ENCODE measurements at regions not wholly inside any gene's neighbourhood (a gene's known extent, or its start where the extent isn't known, plus 50 kb on each side); places are given as distances from the start of the nearest gene placed in this dataset.

DNA sequence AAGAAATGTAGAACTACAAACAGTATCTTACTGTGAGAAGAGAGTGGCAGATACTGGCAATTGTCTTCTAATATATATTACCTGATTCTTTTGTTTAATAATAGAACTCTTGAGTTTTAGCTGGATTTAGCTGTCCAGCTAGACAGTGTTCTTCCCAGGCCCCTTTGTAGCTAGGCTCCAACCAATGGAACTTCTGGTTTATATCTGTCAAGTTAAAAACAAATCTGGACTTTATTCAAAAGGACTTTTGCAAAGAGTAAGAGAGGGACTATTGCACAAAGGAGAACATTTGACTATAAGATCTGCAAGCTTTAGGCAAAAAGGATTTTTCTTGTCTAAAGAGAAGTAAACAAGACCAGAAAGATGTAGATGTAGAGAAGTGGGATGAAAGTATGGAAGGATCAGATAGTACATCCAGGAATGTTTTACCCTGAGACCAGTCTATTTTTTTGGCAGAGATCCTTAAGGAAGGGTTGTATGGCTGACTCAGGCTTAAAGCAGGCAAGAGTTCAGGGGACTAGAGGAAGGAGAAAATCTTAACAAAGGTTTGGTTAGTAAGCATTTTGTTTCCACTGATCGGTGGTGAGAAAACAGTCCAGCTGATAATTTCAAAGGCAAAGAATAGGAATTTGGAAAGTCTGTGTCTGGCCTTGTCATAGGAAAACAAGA is 111.1 kb upstream of the PLEKHA5 start:
- H3F3A ChIP-seq (ENCODE audit: insufficient read depth) = no peaks in the 10 kb centered on the region
- H3K9me3 ChIP-seq (ENCODE audit: insufficient read depth, low read length) = no peaks in the 10 kb centered on the region
- no peaks in the 10 kb centered on the region for H3K36me3 ChIP-seq (ENCODE audit: low read length)
- no peaks in the 10 kb centered on the region for H4K20me1 ChIP-seq (ENCODE audit: low read depth, low read length)
- no peaks in the 10 kb centered on the region for H3K27me3 ChIP-seq (ENCODE audit: low read length)
- no peak overlapping the region for H3K4me2 ChIP-seq (ENCODE audit: low read depth, low read length, poor library complexity, severe bottlenecking)
- H3K27ac ChIP-seq (ENCODE audit: low read depth, low read length) = no peak overlapping the region
- TF ChIP-seq, protein P1, sequence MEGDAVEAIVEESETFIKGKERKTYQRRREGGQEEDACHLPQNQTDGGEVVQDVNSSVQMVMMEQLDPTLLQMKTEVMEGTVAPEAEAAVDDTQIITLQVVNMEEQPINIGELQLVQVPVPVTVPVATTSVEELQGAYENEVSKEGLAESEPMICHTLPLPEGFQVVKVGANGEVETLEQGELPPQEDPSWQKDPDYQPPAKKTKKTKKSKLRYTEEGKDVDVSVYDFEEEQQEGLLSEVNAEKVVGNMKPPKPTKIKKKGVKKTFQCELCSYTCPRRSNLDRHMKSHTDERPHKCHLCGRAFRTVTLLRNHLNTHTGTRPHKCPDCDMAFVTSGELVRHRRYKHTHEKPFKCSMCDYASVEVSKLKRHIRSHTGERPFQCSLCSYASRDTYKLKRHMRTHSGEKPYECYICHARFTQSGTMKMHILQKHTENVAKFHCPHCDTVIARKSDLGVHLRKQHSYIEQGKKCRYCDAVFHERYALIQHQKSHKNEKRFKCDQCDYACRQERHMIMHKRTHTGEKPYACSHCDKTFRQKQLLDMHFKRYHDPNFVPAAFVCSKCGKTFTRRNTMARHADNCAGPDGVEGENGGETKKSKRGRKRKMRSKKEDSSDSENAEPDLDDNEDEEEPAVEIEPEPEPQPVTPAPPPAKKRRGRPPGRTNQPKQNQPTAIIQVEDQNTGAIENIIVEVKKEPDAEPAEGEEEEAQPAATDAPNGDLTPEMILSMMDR (IDR thresholded peaks at IDR 0.05; ENCODE audit: insufficient read depth, low read length, poor library complexity, severe bottlenecking) = no peak
- no peak for TF ChIP-seq EZH2phosphoT487 (conservative IDR thresholded peaks at IDR 0.05; ENCODE audit: low read length)
- no peaks in the 10 kb centered on the region for H3K9me2 ChIP-seq (replicated peaks; ENCODE audit: insufficient read depth, low read length)
- no peaks in the 10 kb centered on the region for H3K79me2 ChIP-seq (ENCODE audit: insufficient read depth, low read length)
- H3K4me3 ChIP-seq (ENCODE audit: insufficient read depth, low read length, poor library complexity, severe bottlenecking) = no peak overlapping the region
- H2AFZ ChIP-seq (ENCODE audit: low read depth, low read length, severe bottlenecking) = no peak overlapping the region
- H3K9ac ChIP-seq (ENCODE audit: low read length) = no peak overlapping the region

DNA sequence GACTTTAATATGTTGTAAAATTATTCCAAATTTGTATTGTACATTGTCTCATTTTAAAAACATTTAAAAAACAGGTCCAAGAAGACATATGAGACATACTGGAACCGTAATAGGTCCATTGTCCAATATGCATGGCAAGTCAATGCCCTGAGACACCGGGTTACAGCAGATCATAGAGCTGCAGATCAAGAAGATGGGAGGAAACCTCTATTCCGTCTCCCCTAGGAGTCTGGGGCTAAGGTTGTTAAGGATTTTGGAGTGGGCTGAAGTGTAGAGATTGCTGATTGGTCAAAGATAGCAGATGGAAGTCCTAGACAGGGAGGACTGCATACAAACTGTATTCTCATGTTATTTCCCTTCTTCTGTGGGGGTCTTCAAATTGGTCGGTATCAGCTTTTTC is 108.3 kb upstream of the PLEKHA5 start:
- Histone ChIP-seq H3K4me2 (ENCODE audit: low read depth, low read length, poor library complexity, severe bottlenecking) (no peak overlapping the region), H3K4me3 (ENCODE audit: insufficient read depth, low read length, poor library complexity, severe bottlenecking) (no peak overlapping the region), H3K9me2 (replicated peaks; ENCODE audit: insufficient read depth, low read length) (no peaks in the 10 kb centered on the region), H3K9me3 (ENCODE audit: insufficient read depth, low read length) (no peaks in the 10 kb centered on the region), H3K27me3 (ENCODE audit: low read length) (no peaks in the 10 kb centered on the region), H3K27ac (ENCODE audit: low read depth, low read length) (no peak overlapping the region), H3K9ac (ENCODE audit: low read length) (no peak overlapping the region), H4K20me1 (ENCODE audit: low read depth, low read length) (no peaks in the 10 kb centered on the region), H3K79me2 (ENCODE audit: insufficient read depth, low read length) (no peaks in the 10 kb centered on the region), H3F3A (ENCODE audit: insufficient read depth) (no peaks in the 10 kb centered on the region), H3K36me3 (ENCODE audit: low read length) (no peaks in the 10 kb centered on the region), H2AFZ (ENCODE audit: low read depth, low read length, severe bottlenecking) (no peak overlapping the region)
- TF ChIP-seq, protein P1 (IDR thresholded peaks at IDR 0.05; ENCODE audit: insufficient read depth, low read length, poor library complexity, severe bottlenecking) = no peak
- no peak for TF ChIP-seq EZH2phosphoT487 (conservative IDR thresholded peaks at IDR 0.05; ENCODE audit: low read length)

DNA sequence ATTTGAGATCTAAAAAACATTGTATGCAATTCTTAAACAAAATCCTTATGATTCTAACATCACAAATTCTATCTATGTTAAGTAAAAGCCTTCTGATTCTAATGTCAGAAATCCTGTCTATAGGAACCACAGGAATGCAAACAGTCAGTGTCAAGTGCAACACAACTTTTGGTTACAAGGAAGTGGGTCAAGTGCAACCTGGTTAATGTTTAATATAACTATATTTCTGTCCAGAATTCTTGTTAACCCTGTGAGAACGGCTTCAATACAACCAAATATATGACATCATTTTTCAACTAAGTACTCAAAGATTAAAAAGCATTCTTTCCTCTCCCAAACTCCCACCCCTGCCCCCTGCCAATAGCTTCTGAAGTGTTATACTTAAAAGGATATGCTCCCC is 107.9 kb upstream of the PLEKHA5 start:
- H3K36me3 ChIP-seq (ENCODE audit: low read length) = no peaks in the 10 kb centered on the region
- no peaks in the 10 kb centered on the region for H3F3A ChIP-seq (ENCODE audit: insufficient read depth)
- H3K27me3 ChIP-seq (ENCODE audit: low read length) = no peaks in the 10 kb centered on the region
- no peak overlapping the region for H3K27ac ChIP-seq (ENCODE audit: low read depth, low read length)
- no peaks in the 10 kb centered on the region for H3K9me2 ChIP-seq (replicated peaks; ENCODE audit: insufficient read depth, low read length)
- no peak overlapping the region for H3K9ac ChIP-seq (ENCODE audit: low read length)
- TF ChIP-seq EZH2phosphoT487 (conservative IDR thresholded peaks at IDR 0.05; ENCODE audit: low read length) = no peak
- H2AFZ ChIP-seq (ENCODE audit: low read depth, low read length, severe bottlenecking) = no peak overlapping the region
- H4K20me1 ChIP-seq (ENCODE audit: low read depth, low read length) = no peaks in the 10 kb centered on the region
- no peak overlapping the region for H3K4me3 ChIP-seq (ENCODE audit: insufficient read depth, low read length, poor library complexity, severe bottlenecking)
- no peaks in the 10 kb centered on the region for H3K9me3 ChIP-seq (ENCODE audit: insufficient read depth, low read length)
- no peak overlapping the region for H3K4me2 ChIP-seq (ENCODE audit: low read depth, low read length, poor library complexity, severe bottlenecking)
- no peaks in the 10 kb centered on the region for H3K79me2 ChIP-seq (ENCODE audit: insufficient read depth, low read length)

DNA sequence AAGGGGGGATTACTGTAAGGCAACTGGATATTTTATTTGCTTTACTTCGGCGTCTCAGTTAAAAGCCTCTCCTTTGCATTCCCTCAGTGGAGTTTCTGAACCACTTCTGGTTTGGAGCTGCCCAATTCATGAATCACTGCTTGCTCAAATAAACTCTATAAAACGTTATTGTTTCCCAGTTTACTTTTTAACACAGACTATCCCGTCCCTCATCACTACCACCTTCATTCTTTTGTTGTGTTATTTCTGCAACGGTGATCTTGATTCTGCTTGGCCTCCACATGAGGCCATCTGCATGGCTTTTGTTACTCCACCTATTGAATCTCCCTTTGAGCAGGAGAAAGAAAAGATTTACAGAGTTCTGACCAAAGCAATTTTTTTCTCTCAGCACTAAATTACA is 104.0 kb upstream of the PLEKHA5 start:
- no peaks in the 10 kb centered on the region for H4K20me1 ChIP-seq (ENCODE audit: low read depth, low read length)
- H3F3A ChIP-seq (ENCODE audit: insufficient read depth) = no peaks in the 10 kb centered on the region
- no peaks in the 10 kb centered on the region for H3K9me2 ChIP-seq (replicated peaks; ENCODE audit: insufficient read depth, low read length)
- no peaks in the 10 kb centered on the region for H3K79me2 ChIP-seq (ENCODE audit: insufficient read depth, low read length)
- H3K36me3 ChIP-seq (ENCODE audit: low read length) = no peaks in the 10 kb centered on the region
- no peaks in the 10 kb centered on the region for H3K9me3 ChIP-seq (ENCODE audit: insufficient read depth, low read length)
- H3K4me2 ChIP-seq (ENCODE audit: low read depth, low read length, poor library complexity, severe bottlenecking) = no peak overlapping the region
- H3K27me3 ChIP-seq (ENCODE audit: low read length) = no peaks in the 10 kb centered on the region
- no peak for TF ChIP-seq EZH2phosphoT487 (conservative IDR thresholded peaks at IDR 0.05; ENCODE audit: low read length)
- TF ChIP-seq, protein P1 (IDR thresholded peaks at IDR 0.05; ENCODE audit: insufficient read depth, low read length, poor library complexity, severe bottlenecking) = no peak
- H3K9ac ChIP-seq (ENCODE audit: low read length) = no peak overlapping the region
- no peak overlapping the region for H2AFZ ChIP-seq (ENCODE audit: low read depth, low read length, severe bottlenecking)
- H3K4me3 ChIP-seq (ENCODE audit: insufficient read depth, low read length, poor library complexity, severe bottlenecking) = no peak overlapping the region
- no peak overlapping the region for H3K27ac ChIP-seq (ENCODE audit: low read depth, low read length)

Measured in SU-DHL-6 (cell line).